ENCODE measurements at regions not wholly inside any gene's neighbourhood (a gene's known extent, or its start where the extent isn't known, plus 50 kb on each side); places are given as distances from the start of the nearest gene placed in this dataset.

GRCh38 chr20:51137461-51137860, 114.6 kb upstream of the KCNG1 start (continued):
- TF ChIP-seq HNRNPH1 (optimal IDR thresholded peaks at IDR 0.05; ENCODE audit: low read depth, low read length): no peak
- no peak for TF ChIP-seq IRF1 (CRISPR knock-in tag; IDR thresholded peaks at IDR 0.05; ENCODE audit: borderline replicate concordance)
- no peak for TF ChIP-seq BRD9 (IDR thresholded peaks at IDR 0.05; ENCODE audit: low read depth, partially characterized antibody)
- TF ChIP-seq HNRNPLL (IDR thresholded peaks at IDR 0.05; ENCODE audit: low read depth, low read length, poor library complexity, severe bottlenecking): no peak

DNA sequence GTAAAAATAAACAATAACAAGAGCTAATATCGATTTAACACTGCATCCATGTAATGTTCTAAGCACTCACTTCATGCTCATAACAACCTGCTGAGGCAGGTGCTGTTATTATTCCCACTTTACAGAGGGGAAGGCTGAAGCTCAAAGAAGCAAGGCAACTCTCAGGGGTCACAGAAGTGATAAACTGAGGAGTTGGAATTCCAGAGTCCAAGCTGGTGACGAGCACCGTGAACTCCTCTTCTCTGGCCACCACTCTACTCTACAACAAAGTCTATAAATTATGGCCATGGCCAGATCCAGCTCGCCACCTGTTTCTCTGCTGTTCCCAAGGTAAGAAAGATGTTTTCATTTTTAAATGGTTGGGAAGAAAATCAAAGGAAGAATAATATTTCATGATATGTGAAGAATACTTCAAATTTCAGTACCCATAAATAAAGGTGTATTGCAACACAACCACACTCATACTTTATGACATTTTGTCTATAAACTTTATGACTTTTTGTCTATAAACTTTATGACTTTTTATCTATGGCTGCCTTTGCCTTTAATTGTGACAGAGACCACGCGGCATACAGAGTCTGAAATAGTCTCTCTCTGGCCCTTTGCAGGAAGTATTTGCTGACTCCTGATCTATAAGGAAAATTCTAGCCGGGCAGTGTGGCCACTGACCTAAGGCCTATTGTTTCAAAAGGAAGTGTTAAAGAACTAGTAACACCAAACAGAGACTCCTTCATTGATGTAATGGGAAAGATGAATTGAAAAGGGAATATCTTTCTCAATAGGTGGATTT, 113.2 kb upstream of the KCNG1 start:
- BruUV-seq (replicated peaks): no TSS peak
- H3K36me3 ChIP-seq (ENCODE audit: control insufficient read depth, insufficient read depth, low read length): no peaks in the 10 kb centered on the region
- no peak overlapping the region for H3K4me3 ChIP-seq
- no peaks in the 10 kb centered on the region for H3K9me3 ChIP-seq (replicated peaks; ENCODE audit: control insufficient read depth, insufficient read depth, low read depth, low read length)
- ATAC-seq (no peak), FAIRE-seq (peak; percentile 19), DNase-seq (ENCODE audit: extremely low read depth in 1 of 4, low spot score in 3 of 4) (no peak)
- H3K27ac ChIP-seq (ENCODE audit: extremely low read depth, low read depth, low read length): no peak overlapping the region
- TF ChIP-seq ZNF830 (CRISPR knock-in tag; IDR thresholded peaks at IDR 0.05) (no peak), HES1 (IDR thresholded peaks at IDR 0.05; ENCODE audit: low read depth) (no peak), ZBED1 (IDR thresholded peaks at IDR 0.05) (no peak), ZNF780A (CRISPR knock-in tag; IDR thresholded peaks at IDR 0.05) (no peak), SAFB (IDR thresholded peaks at IDR 0.05; ENCODE audit: borderline replicate concordance, low read depth, low read length) (no peak), ZNF398 (CRISPR knock-in tag; IDR thresholded peaks at IDR 0.05) (no peak), ZNF12 (CRISPR knock-in tag; IDR thresholded peaks at IDR 0.05) (no peak), NFRKB (IDR thresholded peaks at IDR 0.05; ENCODE audit: low read depth) (no peak)
- TF ChIP-seq, protein P1, sequence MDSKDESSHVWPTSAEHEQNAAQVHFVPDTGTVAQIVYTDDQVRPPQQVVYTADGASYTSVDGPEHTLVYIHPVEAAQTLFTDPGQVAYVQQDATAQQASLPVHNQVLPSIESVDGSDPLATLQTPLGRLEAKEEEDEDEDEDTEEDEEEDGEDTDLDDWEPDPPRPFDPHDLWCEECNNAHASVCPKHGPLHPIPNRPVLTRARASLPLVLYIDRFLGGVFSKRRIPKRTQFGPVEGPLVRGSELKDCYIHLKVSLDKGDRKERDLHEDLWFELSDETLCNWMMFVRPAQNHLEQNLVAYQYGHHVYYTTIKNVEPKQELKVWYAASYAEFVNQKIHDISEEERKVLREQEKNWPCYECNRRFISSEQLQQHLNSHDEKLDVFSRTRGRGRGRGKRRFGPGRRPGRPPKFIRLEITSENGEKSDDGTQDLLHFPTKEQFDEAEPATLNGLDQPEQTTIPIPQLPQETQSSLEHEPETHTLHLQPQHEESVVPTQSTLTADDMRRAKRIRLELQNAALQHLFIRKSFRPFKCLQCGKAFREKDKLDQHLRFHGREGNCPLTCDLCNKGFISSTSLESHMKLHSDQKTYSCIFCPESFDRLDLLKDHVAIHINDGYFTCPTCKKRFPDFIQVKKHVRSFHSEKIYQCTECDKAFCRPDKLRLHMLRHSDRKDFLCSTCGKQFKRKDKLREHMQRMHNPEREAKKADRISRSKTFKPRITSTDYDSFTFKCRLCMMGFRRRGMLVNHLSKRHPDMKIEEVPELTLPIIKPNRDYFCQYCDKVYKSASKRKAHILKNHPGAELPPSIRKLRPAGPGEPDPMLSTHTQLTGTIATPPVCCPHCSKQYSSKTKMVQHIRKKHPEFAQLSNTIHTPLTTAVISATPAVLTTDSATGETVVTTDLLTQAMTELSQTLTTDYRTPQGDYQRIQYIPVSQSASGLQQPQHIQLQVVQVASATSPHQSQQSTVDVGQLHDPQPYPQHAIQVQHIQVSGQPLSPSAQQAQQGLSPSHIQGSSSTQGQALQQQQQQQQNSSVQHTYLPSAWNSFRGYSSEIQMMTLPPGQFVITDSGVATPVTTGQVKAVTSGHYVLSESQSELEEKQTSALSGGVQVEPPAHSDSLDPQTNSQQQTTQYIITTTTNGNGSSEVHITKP (IDR thresholded peaks at IDR 0.05; ENCODE audit: partially characterized antibody): no peak
- WGBS (ENCODE audit: insufficient coverage, low coverage, missing lambda C conversion rate): 3% methylated on average over 7 of the region's 7 CpGs
- no peak overlapping the region for H3K4me2 ChIP-seq (ENCODE audit: insufficient read depth, low read length)
- in situ Hi-C loops (cut with MboI) (no loop called here), intact Hi-C loops (cut with micrococcal nuclease) (no loop called here)
- ChIA-PET POLR2A (interaction anchor here (1.1 to 1.4 kb wide), 2 partner anchors 10 to 20 kb away, joined by 3 to 4 read pairs; no protein-coding TSS in a partner anchor), CTCF (ENCODE audit: low intra/inter-chr PET ratio) (no interaction called here)
- no peaks in the 10 kb centered on the region for H3K79me2 ChIP-seq (ENCODE audit: control insufficient read depth, insufficient read depth, low read length)
- no peak overlapping the region for H2AFZ ChIP-seq (ENCODE audit: low read depth, low read length)
- H3K27me3 ChIP-seq (ENCODE audit: control insufficient read depth in 2 of 2, insufficient read depth in 2 of 2, low read length in 2 of 2): peaks cover 20 to 39% of the 10 kb centered on the region in 2 experiments; a peak in 4 of 5 replicates
- no peak overlapping the region for H3K9ac ChIP-seq (ENCODE audit: insufficient read depth in 1 of 2, low read depth in 2 of 2, low read length in 2 of 2)
- H3K4me1 ChIP-seq (replicated peaks in 1 of 2; ENCODE audit: control insufficient read depth in 2 of 2, insufficient read depth in 2 of 2, low read length in 2 of 2): no peaks in the 10 kb centered on the region
- no peaks in the 10 kb centered on the region for H3K9me1 ChIP-seq (ENCODE audit: control insufficient read depth, insufficient read depth, low read length)
- no peaks in the 10 kb centered on the region for H4K20me1 ChIP-seq (replicated peaks; ENCODE audit: control insufficient read depth, insufficient read depth, low read length)

Data from K562 (cell line).